BJ (cell line): ENCODE measurements at regions not wholly inside any gene's neighbourhood (a gene's known extent, or its start where the extent isn't known, plus 50 kb on each side); places are given as distances from the start of the nearest gene placed in this dataset.

Experiments used
- CTCF ChIA-PET: fragments of 350-600 bp; formaldehyde crosslinking; extraction: SDS; loops from one replicate; lab custom pipeline; 2021; ENCODE audit warnings: antibody characterized with exemption, inconsistent platforms; lab: Yijun Ruan, JAX
- POLR2A ChIA-PET: fragments of 300-600 bp; sonication (Branson Sonifier 250); formaldehyde crosslinking; extraction: SDS; loops from one replicate; lab custom pipeline; 2021; ENCODE audit warnings: antibody characterized with exemption; lab: Charles Lee
- DNase-seq: peaks from one replicate; pipeline ENCODE4 v3.0.0-alpha.2; 2011; ENCODE audit warnings: low read depth
- H3K27me3 ChIP-seq: 2 replicates; pipeline ENCODE4 v1.6.0; 2011; ENCODE audit warnings: low read length; ENCODE audit not compliant: control insufficient read depth, insufficient read depth
- H3K36me3 ChIP-seq: 2 replicates; pipeline ENCODE4 v1.5.1; 2011; ENCODE audit warnings: low read length; ENCODE audit not compliant: control insufficient read depth, insufficient read depth
- H3K4me3 ChIP-seq: 2 replicates; pipeline ENCODE4 v1.5.1; 2011; ENCODE audit warnings: low read depth, mild to moderate bottlenecking, control low read depth, low read length
- TF ChIP-seq, protein P1 (sequence below): IDR thresholded peaks from 2 replicates; pipeline ENCODE4 v1.5.1; 2011; ENCODE audit warnings: low read depth, mild to moderate bottlenecking, control low read depth, inconsistent platforms, low read length, moderate library complexity; ENCODE audit not compliant: insufficient read depth

DNA sequence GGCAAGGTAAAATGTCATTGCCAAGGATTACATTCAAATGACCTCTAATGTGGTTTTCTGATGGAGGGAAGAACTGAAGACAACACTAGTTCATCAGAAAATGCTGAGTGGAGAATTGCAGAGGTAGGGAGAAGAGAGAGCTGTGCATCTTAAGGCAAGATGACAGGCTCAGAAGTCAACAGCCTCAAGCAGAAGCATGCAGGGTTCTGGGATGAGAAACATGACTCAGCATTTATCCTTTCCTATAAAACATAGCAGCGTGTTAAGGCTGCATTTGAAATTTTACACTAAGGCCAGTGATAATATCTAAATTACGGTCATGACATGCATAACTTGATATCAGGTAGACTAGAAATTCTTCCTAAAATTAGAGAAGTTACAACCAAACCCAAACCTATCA, 53.7 kb upstream of the DYRK2 start:
- CTCF ChIA-PET = interaction anchor here (1.5 kb wide), 1 partner anchor 9 kb away, joined by 4 read pairs; no protein-coding TSS in a partner anchor
- POLR2A ChIA-PET = no interaction called here
- no peaks in the 10 kb centered on the region for H3K27me3 ChIP-seq
- TF ChIP-seq, protein P1, sequence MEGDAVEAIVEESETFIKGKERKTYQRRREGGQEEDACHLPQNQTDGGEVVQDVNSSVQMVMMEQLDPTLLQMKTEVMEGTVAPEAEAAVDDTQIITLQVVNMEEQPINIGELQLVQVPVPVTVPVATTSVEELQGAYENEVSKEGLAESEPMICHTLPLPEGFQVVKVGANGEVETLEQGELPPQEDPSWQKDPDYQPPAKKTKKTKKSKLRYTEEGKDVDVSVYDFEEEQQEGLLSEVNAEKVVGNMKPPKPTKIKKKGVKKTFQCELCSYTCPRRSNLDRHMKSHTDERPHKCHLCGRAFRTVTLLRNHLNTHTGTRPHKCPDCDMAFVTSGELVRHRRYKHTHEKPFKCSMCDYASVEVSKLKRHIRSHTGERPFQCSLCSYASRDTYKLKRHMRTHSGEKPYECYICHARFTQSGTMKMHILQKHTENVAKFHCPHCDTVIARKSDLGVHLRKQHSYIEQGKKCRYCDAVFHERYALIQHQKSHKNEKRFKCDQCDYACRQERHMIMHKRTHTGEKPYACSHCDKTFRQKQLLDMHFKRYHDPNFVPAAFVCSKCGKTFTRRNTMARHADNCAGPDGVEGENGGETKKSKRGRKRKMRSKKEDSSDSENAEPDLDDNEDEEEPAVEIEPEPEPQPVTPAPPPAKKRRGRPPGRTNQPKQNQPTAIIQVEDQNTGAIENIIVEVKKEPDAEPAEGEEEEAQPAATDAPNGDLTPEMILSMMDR = no peak
- H3K4me3 ChIP-seq = no peak overlapping the region
- no peak for DNase-seq
- no peaks in the 10 kb centered on the region for H3K36me3 ChIP-seq

DNA sequence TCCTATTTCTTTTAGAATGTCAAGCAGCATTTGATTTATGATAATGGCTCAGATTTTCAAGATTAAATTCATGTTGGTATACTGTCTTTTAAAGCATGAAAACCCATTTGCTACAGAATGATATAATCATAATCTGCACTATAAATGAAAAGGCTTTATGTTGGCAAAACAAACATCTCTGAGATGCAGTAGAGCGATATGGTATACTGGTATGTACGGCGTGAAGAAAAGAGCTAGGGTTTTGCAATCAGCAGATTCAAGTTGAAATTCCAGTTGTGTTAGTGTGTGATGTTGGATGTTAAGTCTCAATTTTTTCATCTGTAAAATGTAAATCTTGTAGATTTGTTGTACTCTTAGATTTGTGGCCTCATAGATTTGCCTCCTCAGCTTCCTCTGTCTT, 53.2 kb upstream of the DYRK2 start:
- ChIA-PET CTCF (no interaction called here), POLR2A (no interaction called here)
- Histone ChIP-seq H3K4me3 (no peak overlapping the region), H3K36me3 (no peaks in the 10 kb centered on the region), H3K27me3 (no peaks in the 10 kb centered on the region)
- TF ChIP-seq, protein P1 = no peak
- DNase-seq = no peak

DNA sequence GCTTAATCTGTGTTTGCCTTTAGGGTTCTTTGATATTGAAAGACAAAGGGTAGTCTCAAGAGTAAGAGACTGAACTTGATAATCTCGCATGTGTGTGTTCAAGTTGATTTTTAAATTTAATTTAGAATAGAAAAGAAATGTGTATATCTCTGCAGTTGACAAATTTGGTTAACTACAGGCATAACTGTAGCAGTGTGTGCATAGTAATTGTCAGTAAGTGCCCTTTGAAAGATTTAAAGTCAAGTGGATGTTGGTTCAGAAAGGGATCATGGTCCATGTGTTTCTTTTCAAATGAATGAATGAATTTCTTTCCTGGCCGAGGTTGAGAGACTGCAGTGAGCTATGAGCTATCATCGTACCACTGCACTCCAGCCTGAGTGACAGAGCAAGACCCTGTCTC, 49.9 kb upstream of the DYRK2 start:
- ChIA-PET CTCF (interaction anchor here (0.8 to 1.5 kb wide), 2 partner anchors 10 to 12 kb away, joined by 3 to 4 read pairs; no protein-coding TSS in a partner anchor), POLR2A (no interaction called here)
- H3K4me3 ChIP-seq = no peak overlapping the region
- DNase-seq = no peak
- H3K27me3 ChIP-seq = no peaks in the 10 kb centered on the region
- TF ChIP-seq, protein P1 = no peak
- H3K36me3 ChIP-seq = no peaks in the 10 kb centered on the region
